Activated naive CD4-positive, alpha-beta T cell treated with anti-CD3 and anti-CD28 coated beads, Interleukin-2, amount 50 U/mL, for 72 hours (primary cell): ENCODE measurements at regions not wholly inside any gene's neighbourhood (a gene's known extent, or its start where the extent isn't known, plus 50 kb on each side); places are given as distances from the start of the nearest gene placed in this dataset.

Experiments
- ATAC-seq, 2 donors: fragments of 150-1000 bp; cut with Tn5 transposase; 2 replicates each; pipeline ENCODE4 v1.10.0; 2021; ENCODE audit warnings: mild to moderate bottlenecking in 2 of 2, moderate library complexity in 2 of 2
- DNase-seq, 2 donors: peaks; one replicate each; pipeline ENCODE4 v3.0.0; 2021 to 2022; ENCODE audit warnings: low spot score in 2 of 2
- H3K27ac Mint-ChIP-seq, 2 donors: one replicate each; pipeline ENCODE4 v1.8.0; 2022; ENCODE audit warnings: mild to moderate bottlenecking in 2 of 2, mixed read lengths in 2 of 2
- H3K36me3 Mint-ChIP-seq, 2 donors: one replicate each; pipeline ENCODE4 v1.8.0; 2022; ENCODE audit warnings: mixed read lengths in 2 of 2
- H3K9me3 Mint-ChIP-seq, 2 donors: one replicate each; pipeline ENCODE4 v1.8.0; 2022; ENCODE audit warnings: mixed read lengths in 2 of 2

- DNase-seq: no peak
- no peak for ATAC-seq
- Mint-ChIP-seq H3K27ac (no peak overlapping the region), H3K36me3 (no peaks in the 10 kb centered on the region), H3K9me3 (no peaks in the 10 kb centered on the region)
Measured at GRCh38 chr11:134689886-134690285, 277.8 kb upstream of the B3GAT1 start.

GRCh38 chr11:134687548-134687947, 275.5 kb upstream of the B3GAT1 start:
- DNase-seq: no peak
- H3K27ac Mint-ChIP-seq: no peak overlapping the region
- ATAC-seq: no peak
- no peaks in the 10 kb centered on the region for H3K36me3 Mint-ChIP-seq
- H3K9me3 Mint-ChIP-seq: no peaks in the 10 kb centered on the region

GRCh38 chr11:134686460-134687061, 274.5 kb upstream of the B3GAT1 start:
- no peak overlapping the region for H3K27ac Mint-ChIP-seq
- H3K9me3 Mint-ChIP-seq: no peaks in the 10 kb centered on the region
- DNase-seq (no peak), ATAC-seq (no peak)
- no peaks in the 10 kb centered on the region for H3K36me3 Mint-ChIP-seq

GRCh38 chr11:134685793-134686380, 273.8 kb upstream of the B3GAT1 start:
- Mint-ChIP-seq H3K9me3 (no peaks in the 10 kb centered on the region), H3K27ac (no peak overlapping the region), H3K36me3 (no peaks in the 10 kb centered on the region)
- DNase-seq (no peak), ATAC-seq (no peak)

GRCh38 chr11:134684576-134684975, 272.5 kb upstream of the B3GAT1 start:
- no peaks in the 10 kb centered on the region for H3K36me3 Mint-ChIP-seq
- H3K27ac Mint-ChIP-seq: no peak overlapping the region
- ATAC-seq (no peak), DNase-seq (no peak)
- H3K9me3 Mint-ChIP-seq: no peaks in the 10 kb centered on the region

DNA sequence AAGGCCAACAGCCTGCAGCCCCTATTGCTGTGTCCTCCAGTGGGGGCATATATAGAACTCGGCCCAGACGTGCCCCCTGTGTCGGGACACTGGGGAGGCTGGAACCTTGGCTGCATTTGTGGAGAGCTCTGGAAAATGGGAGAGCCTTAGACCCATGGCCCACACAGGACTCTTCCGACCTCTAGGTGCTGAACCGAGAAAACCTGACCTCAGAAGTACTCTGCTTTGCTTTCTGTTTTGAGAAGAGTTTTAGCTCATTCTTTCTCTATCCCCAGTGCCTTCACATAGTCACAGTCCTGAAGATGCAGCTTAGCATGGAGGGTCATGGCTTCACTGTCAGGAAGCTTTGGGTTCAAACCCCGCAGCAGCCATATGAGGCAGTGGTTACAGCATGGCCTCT, 271.8 kb upstream of the B3GAT1 start:
- H3K9me3 Mint-ChIP-seq: no peaks in the 10 kb centered on the region

DNA sequence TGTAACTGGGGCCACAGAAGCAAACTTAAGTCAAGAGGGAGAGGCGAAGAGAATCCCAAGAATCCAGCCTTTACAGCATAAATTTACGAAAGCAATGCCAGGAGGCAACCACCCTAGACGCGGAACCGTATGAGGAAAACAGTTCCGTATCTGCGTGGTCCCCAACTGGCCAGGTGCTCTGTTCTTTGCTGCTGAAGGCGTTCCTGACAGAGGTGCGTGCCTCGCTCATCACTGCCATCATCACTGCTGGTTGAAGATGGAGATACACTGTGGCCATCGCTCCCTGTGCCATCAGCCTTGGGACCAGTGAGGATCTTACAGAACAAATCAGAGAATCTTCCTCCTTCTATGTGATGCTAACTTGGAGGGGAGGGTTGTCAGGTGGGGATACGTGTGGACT, 270.5 kb upstream of the B3GAT1 start:
- Mint-ChIP-seq H3K36me3 (no peaks in the 10 kb centered on the region), H3K9me3 (no peaks in the 10 kb centered on the region), H3K27ac (no peak overlapping the region)
- no peak for ATAC-seq
- DNase-seq: no peak

More for the DNA sequence above, 271.8 kb upstream of the B3GAT1 start:
- ATAC-seq: no peak
- no peaks in the 10 kb centered on the region for H3K36me3 Mint-ChIP-seq
- no peak for DNase-seq
- no peak overlapping the region for H3K27ac Mint-ChIP-seq

GRCh38 chr11:134679592-134679991, 267.6 kb upstream of the B3GAT1 start:
- H3K9me3 Mint-ChIP-seq: no peaks in the 10 kb centered on the region
- H3K36me3 Mint-ChIP-seq: no peaks in the 10 kb centered on the region
- H3K27ac Mint-ChIP-seq: no peak overlapping the region
- ATAC-seq: no peak
- DNase-seq: no peak

- ATAC-seq (no peak), DNase-seq (no peak)
- H3K9me3 Mint-ChIP-seq: no peaks in the 10 kb centered on the region
- H3K36me3 Mint-ChIP-seq: no peaks in the 10 kb centered on the region
- H3K27ac Mint-ChIP-seq: no peak overlapping the region
Measured at GRCh38 chr11:134678744-134679143, 266.7 kb upstream of the B3GAT1 start.

DNA sequence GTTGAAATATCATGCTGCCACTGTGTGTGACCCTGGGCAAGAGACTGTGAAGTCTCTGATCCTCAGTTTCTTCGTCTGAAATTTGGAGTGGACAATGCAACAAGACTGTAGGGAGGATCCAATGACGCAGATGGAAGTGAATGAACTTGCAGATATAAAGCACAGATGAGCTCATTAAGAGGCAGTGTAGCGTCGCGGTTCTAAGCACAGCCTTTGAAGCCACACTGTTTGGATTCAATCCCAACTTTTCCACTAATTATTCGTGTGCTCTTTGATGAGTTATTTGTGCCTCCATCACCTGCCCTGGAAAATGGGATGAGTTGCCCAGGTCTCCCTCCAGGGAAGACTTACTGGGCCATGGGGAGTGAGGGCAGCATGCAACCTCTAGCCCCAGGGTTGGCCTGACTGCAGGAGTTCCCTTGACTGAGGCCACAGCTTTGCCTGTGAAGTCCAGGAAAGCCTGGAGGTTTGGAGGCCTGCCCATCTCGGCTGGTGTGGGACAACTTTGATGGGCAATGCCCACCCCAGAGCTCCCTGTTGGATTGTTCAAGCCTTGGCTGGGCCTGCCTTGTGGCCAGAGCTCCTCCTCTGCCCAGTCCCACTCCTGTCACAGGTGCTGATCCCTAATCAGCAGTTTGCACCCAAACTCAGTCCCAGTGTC, 266.0 kb upstream of the B3GAT1 start:
- H3K36me3 Mint-ChIP-seq: no peaks in the 10 kb centered on the region
- H3K27ac Mint-ChIP-seq: no peak overlapping the region
- H3K9me3 Mint-ChIP-seq: peaks cover 0 to 4% of the 10 kb centered on the region in 2 donors
- DNase-seq (no peak), ATAC-seq (no peak)

DNA sequence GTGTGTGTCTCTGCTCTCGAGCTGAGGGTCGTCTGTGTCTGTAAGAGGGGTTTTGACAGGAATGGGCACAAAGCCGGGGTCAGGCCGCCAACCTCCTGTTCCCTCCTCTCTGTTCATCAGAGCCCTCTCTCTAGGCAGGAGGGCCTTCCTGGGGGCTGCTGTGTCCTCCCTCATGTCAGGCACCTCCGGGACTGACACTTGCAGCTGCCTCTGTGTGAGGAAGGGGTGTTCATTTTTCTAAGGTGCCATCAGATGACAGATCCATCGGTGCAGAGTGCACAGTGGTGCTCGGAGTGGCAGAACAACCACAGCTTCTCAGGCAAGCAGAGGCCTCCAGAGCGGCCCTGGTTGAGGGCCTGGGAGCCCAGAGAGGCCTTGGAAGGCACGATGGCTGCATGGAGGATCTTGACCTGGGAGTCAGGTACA, 265.4 kb upstream of the B3GAT1 start:
- Mint-ChIP-seq H3K9me3 (peaks cover 0 to 4% of the 10 kb centered on the region in 2 donors), H3K27ac (no peak overlapping the region), H3K36me3 (no peaks in the 10 kb centered on the region)
- ATAC-seq: no peak
- DNase-seq: no peak

DNA sequence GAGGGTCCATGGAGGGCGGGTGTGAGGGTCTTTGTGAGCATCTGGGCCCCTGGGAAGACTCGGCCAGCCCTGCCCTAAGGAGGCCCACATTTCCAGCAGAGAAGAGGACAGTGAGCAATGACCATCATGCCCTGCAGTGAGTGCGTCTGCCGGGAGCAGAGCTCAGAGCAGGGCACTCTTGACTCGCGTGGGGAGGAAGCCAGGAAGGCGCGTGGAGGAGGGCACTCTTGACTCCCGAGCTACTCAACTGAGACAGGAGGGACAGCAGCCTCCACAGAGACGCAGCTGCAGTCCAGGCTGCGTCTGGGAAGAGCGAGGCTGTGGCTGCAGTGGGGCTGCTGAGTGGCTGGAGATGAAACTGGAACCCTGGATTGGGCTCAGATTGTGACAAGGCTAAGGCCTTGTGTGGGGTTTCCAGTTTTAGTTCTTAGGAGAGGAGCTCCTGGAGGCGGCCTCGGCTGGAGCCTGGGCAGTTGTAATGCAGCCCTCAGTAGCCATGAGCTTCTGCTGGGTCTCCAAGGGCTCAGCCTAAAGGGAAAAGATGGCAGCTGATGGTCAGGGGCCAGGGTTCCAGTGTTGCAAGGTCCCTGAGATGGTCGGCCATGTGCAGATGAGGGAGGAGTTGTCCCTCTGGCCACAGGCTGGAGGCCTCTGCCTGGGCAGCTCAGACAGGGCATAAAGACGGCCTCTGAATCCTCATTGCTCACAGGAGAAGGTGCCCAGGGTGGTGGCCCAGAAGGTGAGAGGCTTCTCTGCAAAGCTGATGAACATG, 264.7 kb upstream of the B3GAT1 start:
- Mint-ChIP-seq H3K9me3 (peaks cover 0 to 4% of the 10 kb centered on the region in 2 donors), H3K36me3 (no peaks in the 10 kb centered on the region), H3K27ac (no peak overlapping the region)
- ATAC-seq (no peak), DNase-seq (no peak)

DNA sequence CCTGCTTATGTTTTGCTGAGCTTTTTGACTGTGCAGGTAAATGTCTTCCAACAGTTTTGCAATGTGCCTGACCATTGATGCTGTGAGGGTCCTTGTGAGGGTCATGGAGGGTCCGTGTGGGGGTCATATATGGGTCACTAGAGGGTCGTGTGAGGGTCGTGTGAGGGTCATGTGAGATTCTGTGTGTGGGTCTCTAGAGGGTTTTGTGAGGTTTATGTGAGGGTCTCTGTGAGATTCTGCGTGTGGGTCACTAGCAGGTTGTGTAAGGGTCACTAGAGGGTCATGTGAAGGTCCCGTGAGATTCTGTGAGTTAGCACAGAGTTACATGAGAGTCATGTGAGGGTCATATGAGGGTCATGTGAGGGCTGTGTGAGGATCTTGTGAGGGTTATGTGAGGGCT, 263.9 kb upstream of the B3GAT1 start:
- Mint-ChIP-seq H3K9me3 (peaks cover 0 to 4% of the 10 kb centered on the region in 2 donors), H3K27ac (no peak overlapping the region), H3K36me3 (no peaks in the 10 kb centered on the region)
- DNase-seq (no peak), ATAC-seq (no peak)

DNA sequence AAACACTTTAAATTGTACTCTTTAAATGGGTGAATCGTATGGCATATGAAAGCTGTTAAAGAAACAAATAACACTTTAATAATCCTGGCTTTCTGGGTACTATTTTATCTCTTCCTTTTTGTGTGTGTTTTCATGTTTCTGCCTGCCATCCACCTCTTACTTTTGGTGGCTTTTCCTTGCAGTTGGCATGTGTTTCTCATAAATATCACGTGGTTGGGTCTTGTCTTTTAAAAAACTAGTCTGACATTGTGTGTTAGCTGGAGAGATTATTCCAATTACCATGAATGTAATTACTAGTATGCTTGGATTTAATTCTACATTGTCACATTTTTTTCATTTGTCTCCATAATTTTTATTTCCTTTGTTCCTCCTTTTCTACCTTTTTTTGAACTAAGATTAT, 262.9 kb upstream of the B3GAT1 start:
- Mint-ChIP-seq H3K27ac (no peak overlapping the region), H3K36me3 (no peaks in the 10 kb centered on the region), H3K9me3 (peaks cover 0 to 4% of the 10 kb centered on the region in 2 donors)
- no peak for ATAC-seq
- DNase-seq: no peak

- Mint-ChIP-seq H3K27ac (peak overlapping the region in 1 of 2 donors; percentile 88), H3K36me3 (no peaks in the 10 kb centered on the region), H3K9me3 (peaks cover 0 to 4% of the 10 kb centered on the region in 2 donors)
- ATAC-seq (no peak), DNase-seq (no peak)
Measured at GRCh38 chr11:134670961-134671370, 258.9 kb upstream of the B3GAT1 start.

- H3K9me3 Mint-ChIP-seq: peaks cover 0 to 4% of the 10 kb centered on the region in 2 donors
- H3K36me3 Mint-ChIP-seq: no peaks in the 10 kb centered on the region
- DNase-seq: no peak
- ATAC-seq: no peak
- H3K27ac Mint-ChIP-seq: no peak overlapping the region
Measured at GRCh38 chr11:134670247-134670782, 258.3 kb upstream of the B3GAT1 start.

- no peak overlapping the region for H3K27ac Mint-ChIP-seq
- H3K36me3 Mint-ChIP-seq: no peaks in the 10 kb centered on the region
- ATAC-seq: no peak
- H3K9me3 Mint-ChIP-seq: peaks cover 0 to 4% of the 10 kb centered on the region in 2 donors
- DNase-seq: no peak
Measured at GRCh38 chr11:134669796-134670195, 257.8 kb upstream of the B3GAT1 start.
